Limb (tissue), 2 donors: ENCODE measurements at regions not wholly inside any gene's neighbourhood (a gene's known extent, or its start where the extent isn't known, plus 50 kb on each side); places are given as distances from the start of the nearest gene placed in this dataset.

Experiments used
- DNase-seq, 2 donors: peaks; one replicate each; pipeline ENCODE4 v3.0.0-alpha.2; 2016; ENCODE audit errors: extremely low spot score in 2 of 2

DNA sequence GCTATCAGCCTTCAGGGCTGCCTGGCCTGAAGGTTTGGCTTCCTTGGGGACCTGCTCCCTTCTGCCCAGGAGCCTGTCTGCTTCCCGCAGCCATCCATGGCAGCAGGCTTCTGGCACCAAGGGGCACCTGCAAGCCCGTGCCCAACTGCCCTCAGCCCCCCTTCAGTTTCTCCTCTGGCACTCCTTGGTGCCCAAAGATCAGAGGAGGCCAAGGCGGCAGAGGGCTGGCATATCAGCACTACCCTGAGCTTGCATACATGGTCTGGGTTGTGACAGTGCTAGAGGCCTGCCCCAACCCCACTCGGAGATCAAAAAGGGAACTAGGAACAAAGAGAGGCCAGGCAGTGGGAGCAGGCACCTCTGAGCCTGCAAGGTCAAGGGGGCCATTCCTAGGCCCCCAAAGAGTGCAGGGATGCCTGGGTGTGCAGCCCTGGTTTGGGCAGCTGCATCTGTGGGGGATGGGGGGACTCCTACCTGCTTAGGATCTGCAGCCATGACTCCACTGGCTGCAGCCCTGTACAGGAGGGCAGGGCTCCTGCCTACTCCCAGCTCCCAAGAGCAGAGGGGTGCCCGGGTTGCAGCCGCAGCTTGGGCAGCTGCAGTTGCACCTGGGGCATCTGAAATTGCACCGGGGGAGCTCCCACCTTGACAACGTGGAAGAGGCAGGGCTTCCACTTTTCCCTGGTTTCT is 76.2 kb upstream of the TP63 start:
- DNase-seq, result no peak

DNA sequence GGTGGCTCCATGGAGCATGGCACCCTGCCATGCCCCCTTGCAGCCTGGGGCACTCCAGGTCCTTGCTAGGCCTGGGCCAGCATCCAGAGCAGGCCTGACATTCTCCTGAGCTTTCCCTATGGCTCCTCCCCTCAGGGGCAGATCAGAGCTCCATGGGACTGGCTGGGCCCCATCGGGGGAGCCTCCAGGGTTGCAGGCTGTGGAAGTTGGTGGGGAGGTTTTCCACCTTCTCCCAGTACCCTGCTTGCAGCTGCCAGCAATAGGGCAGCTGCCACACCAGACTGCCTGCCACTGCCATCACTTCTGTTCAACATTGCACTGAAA is 75.7 kb upstream of the TP63 start:
- no peak for DNase-seq

DNA sequence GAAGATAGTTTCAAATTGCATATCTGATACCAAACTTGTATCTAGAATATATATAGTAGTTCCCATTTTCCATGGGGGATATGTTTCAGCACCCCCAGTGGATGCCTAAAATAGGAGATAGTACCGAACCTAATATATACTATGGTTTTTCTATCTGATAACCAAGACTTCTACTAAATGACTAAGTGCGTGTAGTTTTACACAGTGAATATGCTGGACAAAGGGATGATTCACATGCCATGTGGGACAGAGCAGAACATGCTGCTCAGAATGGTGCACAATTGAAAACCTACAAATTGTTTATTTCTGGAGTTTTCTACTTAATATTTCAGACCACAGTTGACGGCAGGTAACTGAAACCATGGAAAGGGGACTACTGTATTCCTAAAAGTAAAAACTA is 73.4 kb upstream of the TP63 start:
- no peak for DNase-seq

GRCh38 chr3:189561256-189561655 is 69.9 kb upstream of the TP63 start:
- no peak for DNase-seq

GRCh38 chr3:189563853-189564563 is 67.2 kb upstream of the TP63 start:
- no peak for DNase-seq

- no peak for DNase-seq
These were observed 64.5 kb upstream of the TP63 start for GRCh38 chr3:189566550-189567130.

DNA sequence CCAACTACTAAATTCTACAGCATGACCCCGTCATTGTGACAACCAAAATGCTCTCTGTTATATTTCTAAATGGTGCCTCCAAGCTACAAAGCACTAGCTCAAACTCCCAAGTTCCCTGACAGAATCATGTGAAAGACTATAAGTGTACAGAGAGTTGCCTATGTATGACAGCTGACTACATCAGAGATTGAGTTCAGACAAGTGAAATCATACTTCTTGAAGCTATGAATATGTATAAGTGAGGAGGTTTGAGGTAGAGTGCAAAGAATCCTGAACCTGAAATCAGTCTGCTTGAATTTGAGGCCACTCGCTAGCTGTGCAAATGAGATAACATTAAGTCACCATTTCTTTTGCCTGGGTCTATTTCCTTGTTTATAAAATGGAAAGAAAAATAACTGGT is 63.9 kb upstream of the TP63 start:
- DNase-seq, result no peak

GRCh38 chr3:189567766-189568420 is 63.3 kb upstream of the TP63 start:
- DNase-seq, result no peak

DNA sequence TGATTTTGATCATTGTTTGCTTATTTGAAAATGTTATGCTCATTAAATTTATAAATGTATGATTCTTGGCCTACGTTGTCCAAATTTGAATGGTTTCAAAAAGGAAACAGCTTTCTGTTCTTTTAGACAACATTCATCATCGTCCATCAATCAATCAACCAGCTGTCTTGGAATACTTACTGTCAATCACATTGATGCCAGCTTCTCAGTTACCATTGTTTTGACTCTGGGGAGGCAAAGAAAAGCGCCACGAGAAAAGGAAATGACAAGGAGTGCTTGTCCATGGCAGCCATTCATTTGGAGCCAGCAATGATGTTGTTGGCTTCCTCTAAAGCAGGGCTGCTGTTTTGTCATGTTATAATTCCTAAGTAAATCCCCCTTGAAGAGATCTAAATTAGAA is 62.2 kb upstream of the TP63 start:
- DNase-seq, result no peak

GRCh38 chr3:189569473-189569872 is 61.7 kb upstream of the TP63 start:
- no peak for DNase-seq

GRCh38 chr3:189570916-189571315 is 60.3 kb upstream of the TP63 start:
- no peak for DNase-seq

DNA sequence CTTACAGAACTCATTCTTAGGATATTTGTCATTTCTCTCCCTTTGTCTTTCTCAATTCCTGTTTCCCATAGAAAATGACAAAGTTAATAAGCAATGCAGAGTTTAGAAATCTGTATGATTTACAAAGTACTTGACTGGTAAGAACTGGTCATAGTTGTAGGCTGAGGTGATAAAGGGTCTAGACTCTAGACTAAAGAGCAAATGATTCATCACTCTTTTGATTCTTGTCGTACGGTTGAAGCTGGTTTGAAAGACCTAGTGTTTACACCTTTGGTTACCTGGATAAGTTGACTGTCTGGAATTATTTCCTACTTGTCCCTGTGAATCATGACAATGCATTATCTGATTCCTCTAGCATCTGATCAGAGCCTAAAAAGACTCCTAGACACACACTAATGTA is 58.9 kb upstream of the TP63 start:
- no peak for DNase-seq

DNA sequence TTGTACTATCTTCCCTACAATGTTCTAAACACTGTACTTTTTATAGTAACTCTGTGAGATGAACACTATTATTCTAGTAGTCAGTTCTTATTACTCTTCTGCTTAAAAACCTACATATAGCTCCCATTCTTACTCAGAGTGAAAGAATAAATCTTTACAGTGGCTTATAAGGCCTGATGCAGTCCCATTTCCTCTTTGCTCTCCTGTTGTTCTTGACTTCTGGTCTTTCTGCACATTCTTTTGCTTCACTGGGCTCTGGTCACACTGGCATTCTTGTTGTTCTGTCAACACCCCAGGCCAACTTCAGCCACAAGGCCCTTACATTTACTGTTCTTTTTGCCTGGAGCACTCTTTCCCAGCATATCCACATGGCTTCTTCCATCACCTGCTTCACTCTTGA is 58.2 kb upstream of the TP63 start:
- DNase-seq, result no peak

DNA sequence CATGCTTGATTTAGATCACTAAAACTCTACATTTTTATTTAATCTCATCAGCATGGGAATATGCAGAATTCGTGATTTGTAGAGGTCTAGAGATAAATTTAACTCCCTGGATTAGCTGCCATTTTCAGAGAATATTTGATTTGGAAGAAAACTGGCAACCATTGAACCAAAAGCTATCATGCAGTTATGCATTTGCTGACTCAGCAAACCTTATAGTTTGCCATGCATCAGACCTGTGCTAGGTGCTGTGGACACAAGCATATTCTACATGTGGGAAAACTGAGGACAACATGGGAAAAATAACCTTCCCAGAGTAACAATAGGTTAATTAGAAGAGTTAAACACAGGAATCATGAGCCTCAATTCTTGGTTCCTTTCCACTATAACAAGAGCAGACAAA is 54.7 kb upstream of the TP63 start:
- DNase-seq, result no peak

GRCh38 chr3:189577050-189577951 is 53.9 kb upstream of the TP63 start:
- DNase-seq, result no peak

DNA sequence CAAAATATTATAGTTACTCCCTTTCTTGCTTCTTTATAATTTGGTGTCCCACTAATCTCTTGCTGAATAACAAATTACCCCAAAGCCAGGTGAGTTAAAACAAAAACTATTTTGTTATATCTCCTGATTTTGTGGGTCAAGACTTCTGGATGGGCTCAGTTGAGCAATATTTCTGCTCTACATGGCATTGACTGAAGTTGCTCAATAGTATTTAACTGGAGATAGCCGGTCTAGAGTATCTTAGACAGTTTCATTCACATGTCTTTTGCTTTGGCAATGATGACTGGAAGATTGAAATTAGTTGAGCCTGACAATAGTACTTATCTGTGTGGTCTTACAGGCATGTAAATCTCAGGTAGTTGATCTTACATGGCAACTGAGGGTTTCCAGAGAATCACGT is 51.0 kb upstream of the TP63 start:
- no peak for DNase-seq
